Cardiac septum (tissue), 1 donor: ENCODE measurements at regions not wholly inside any gene's neighbourhood (a gene's known extent, or its start where the extent isn't known, plus 50 kb on each side); places are given as distances from the start of the nearest gene placed in this dataset.
"Not testable (repeated sequence)": the region's sequence is repeated elsewhere in the genome, so short reads cannot be mapped to it uniquely, and the experiment has no call there.

Experiments
- DNase-seq: peaks from one replicate; pipeline ENCODE4 v3.0.0-alpha.2; 2020; ENCODE audit warnings: low spot score
- intact Hi-C: fragments of 100-400 bp; cut with DNase I; formaldehyde crosslinking; loops from one replicate; pipeline ENCODE4 v1.14.0; 2022
- donor health status: DM: no; HTN: no; CAD: no.

- intact Hi-C loops, result no loop called here
- no peak for DNase-seq
These were observed 219.8 kb upstream of the SPHKAP start for GRCh38 chr2:228401065-228401912.

DNA sequence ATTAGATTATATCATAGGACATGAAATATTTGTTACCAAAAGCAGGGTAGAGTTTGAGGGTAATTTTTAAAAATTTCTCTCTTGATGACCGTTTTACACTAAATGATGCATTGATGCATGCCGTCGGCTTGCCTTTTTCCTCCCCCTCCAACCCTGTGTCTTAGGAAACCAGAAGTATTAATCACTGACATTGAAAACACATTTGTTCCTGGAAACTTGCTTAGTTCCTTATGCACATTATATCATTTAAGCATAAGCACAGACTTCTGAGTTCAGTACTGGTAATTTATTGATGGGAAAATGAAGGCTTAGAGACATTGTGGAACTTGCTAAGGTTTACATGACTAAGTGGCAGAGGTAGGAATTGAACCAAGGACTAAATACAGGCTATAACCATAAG, 206.3 kb upstream of the SPHKAP start:
- no peak for DNase-seq
- intact Hi-C loops, result no loop called here

DNA sequence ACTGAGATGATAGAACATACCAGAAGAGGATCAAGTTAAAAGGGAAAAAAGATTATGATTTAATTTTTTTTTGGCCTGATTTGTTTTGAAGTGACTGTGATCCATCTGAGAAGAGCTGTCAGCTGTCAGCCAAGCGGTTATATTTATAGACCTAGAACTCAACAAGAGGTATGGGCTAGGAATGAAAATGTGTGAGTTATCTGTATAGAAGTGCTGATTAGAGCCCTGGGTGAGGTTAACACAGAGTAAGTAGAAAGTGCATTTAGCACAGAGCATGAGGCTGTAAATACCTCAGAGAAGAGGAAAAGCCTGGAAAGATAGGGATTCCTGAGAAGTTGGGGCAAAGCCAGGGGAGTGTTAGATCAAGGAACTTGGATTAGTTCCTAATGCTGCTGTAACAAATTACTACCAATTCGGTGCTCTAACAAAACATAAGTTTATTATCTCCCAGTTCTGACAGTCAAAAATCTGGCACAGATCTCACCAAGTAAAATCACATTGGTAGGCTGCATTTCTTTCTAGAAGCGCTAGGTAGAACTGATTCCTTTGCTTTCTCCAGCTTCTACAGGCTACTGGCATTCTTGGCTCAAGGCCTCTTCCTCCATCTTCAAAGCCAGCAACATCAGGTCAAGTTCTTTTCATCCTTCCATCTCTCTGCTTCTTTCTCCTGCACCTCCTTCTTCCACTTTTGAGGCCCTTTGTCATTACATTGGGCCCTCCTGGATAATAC, 197.4 kb upstream of the SPHKAP start:
- DNase-seq, result no peak
- intact Hi-C loops, result loop anchor here (1.0 to 5.0 kb wide), 4 partner anchors 47 to 268 kb away; partner anchors contain the start of gene SPHKAP

DNA sequence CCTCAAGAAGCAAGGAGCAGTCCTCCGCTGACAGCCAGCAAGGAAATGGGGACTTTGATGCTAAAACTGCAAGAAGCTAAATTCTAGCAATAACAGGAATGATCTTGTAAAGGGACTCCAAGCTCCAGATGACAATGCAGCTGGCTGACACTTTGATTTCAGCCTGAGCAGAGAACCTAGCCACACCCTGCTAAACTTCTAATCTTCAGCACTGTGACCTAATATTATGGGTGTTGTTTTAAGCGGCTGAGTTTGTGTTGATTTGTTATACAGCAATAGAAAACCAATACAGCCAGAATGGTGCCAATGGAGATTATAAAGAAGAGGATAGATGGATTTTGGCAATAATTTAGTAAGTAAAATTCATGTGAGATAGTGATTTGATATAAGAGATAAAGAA, 196.7 kb upstream of the SPHKAP start:
- no peak for DNase-seq
- intact Hi-C loops, result loop anchor here (2.0 to 5.0 kb wide), 3 partner anchors 46 to 269 kb away; partner anchors contain the start of gene SPHKAP

DNA sequence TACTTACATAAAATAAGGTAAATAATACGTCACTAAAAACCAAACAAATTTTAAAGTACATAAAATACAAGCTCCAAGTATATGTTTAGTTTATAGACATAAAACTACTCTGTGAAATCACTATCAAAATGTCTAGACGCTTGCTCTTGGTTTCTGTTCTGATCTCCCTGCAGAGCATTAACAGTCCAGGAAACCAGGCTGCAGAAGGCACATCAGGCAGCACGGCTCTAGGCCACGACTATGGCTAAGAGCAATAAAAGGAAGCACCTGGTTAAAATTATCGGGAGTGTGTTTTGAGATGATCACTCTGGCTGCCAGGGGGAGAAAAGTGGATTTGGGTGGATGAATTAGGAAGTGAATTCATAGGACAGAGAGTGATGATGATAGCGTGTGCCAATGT, 196.0 kb upstream of the SPHKAP start:
- intact Hi-C loops, result loop anchor here (5.0 kb wide), 2 partner anchors 45 to 270 kb away; no protein-coding TSS in a partner anchor
- DNase-seq, result no peak

GRCh38 chr2:228374741-228375140, 193.3 kb upstream of the SPHKAP start:
- intact Hi-C loops, result loop anchor here (5.0 kb wide), 2 partner anchors 42 to 273 kb away; no protein-coding TSS in a partner anchor
- no peak for DNase-seq

GRCh38 chr2:228373191-228373590, 191.7 kb upstream of the SPHKAP start:
- DNase-seq, result no peak
- intact Hi-C loops, result no loop called here

- DNase-seq, result no peak
- intact Hi-C loops, result no loop called here
These were observed 190.7 kb upstream of the SPHKAP start for GRCh38 chr2:228372212-228372611.

- no peak for DNase-seq
- intact Hi-C loops, result no loop called here
These were observed 188.0 kb upstream of the SPHKAP start for GRCh38 chr2:228369400-228370031.

GRCh38 chr2:228367356-228367755, 185.9 kb upstream of the SPHKAP start:
- intact Hi-C loops, result no loop called here
- DNase-seq, result no peak

DNA sequence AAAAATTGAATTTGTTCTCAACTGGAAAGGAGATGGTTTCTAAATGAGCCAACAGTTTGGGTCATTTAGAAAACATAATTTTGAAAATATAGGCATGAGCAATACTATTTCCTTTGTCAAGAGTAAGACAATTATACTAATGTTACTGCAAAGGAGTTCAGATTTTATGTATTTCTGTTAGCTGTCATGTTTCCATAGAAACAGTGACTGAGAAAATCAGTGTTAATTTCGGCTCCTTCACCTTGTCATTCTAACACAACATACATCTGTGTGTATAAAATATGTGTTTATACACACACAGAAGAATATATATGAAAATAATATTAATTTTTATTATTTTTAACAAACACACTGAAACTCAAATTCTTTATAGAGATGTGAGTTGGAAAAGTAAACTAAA, 178.0 kb upstream of the SPHKAP start:
- intact Hi-C loops, result no loop called here

GRCh38 chr2:228355897-228356296, 174.4 kb upstream of the SPHKAP start:
- intact Hi-C loops, result no loop called here
- no peak for DNase-seq

More for the DNA sequence above, 178.0 kb upstream of the SPHKAP start:
- DNase-seq, result no peak

DNA sequence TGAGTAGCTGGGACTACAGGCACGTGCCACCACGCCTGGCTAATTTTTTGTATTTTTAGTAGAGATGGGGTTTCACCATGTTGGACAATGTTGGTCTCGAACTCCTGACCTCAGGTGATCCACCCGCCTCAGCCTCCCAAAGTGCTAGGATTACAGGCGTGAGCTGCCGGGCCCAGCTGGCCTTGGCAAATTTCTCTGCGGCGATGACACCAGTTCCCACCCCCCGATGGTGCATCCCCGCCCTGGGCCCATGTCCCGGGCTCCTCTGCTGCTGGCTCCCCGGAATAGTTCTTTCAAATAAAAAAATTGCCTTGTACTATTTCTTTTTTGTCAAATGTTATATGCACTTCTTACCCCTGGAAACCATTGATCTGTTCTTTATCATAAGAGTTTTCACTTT, 171.5 kb upstream of the SPHKAP start:
- DNase-seq, intact Hi-C loops: not testable (repeated sequence)

GRCh38 chr2:228352048-228352447, 170.6 kb upstream of the SPHKAP start:
- intact Hi-C loops, result no loop called here
- no peak for DNase-seq

DNA sequence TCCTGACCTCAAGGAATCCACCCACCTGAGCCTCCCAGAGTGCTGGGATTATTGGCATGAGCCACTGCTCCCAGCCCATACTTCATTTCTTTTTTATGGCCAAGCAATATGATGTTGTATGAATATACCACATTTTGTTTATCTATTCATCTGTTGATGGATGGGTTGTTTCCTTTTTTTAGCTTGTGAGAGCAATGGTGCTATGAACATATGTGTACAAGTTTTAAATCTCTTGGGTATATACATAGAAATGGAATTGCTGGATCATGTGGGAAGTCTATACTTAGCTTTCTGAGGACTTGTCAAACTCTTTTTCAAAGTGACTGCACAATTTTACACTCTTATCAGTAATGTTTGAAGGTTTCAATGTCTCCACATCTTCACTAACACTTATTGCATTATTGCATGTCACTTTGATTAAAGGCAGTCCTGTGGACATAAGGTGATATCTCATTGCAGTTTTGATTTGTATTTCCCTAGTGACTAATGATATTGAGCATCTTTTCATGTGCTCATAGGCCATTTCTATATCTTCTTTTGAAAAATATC, 167.1 kb upstream of the SPHKAP start:
- no peak for DNase-seq
- intact Hi-C loops, result loop anchor here (5.0 to 10.0 kb wide), 2 partner anchors 76 to 304 kb away; no protein-coding TSS in a partner anchor

GRCh38 chr2:228344531-228344930, 163.0 kb upstream of the SPHKAP start:
- intact Hi-C loops, result loop anchor here (10.0 kb wide), 1 partner anchor 80 kb away; no protein-coding TSS in a partner anchor

GRCh38 chr2:228339525-228339924, 158.0 kb upstream of the SPHKAP start:
- no peak for DNase-seq
- intact Hi-C loops, result no loop called here

More at GRCh38 chr2:228344531-228344930, 163.0 kb upstream of the SPHKAP start:
- DNase-seq, result no peak

- no peak for DNase-seq
- intact Hi-C loops, result loop anchor here (5.0 kb wide), 1 partner anchor 43 kb away; no protein-coding TSS in a partner anchor
These were observed 152.7 kb upstream of the SPHKAP start for GRCh38 chr2:228334180-228334579.

- intact Hi-C loops, result no loop called here
- no peak for DNase-seq
These were observed 147.8 kb upstream of the SPHKAP start for GRCh38 chr2:228329282-228329681.

DNA sequence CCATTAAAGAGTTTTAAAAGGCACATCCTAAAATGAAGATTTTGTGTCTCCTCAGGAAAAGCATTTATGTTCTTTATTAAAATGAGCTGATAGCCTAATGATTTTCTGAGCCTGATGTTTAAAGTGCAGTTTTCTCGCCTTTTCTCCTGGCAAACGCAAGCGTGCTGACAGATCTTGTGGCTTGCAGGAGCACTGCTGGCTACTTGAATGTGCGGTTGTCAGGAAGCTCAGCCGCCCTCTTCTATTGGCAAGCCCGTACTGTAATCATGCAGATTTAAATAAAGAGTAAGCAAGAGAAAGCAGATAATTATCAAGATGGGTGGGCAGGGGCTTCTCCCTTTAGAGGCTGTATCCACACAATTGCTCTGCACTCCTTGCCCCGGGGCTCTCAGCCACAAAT, 139.5 kb upstream of the SPHKAP start:
- intact Hi-C loops, result no loop called here
- no peak for DNase-seq
